ENCODE measurements at regions not wholly inside any gene's neighbourhood (a gene's known extent, or its start where the extent isn't known, plus 50 kb on each side); places are given as distances from the start of the nearest gene placed in this dataset.

DNA sequence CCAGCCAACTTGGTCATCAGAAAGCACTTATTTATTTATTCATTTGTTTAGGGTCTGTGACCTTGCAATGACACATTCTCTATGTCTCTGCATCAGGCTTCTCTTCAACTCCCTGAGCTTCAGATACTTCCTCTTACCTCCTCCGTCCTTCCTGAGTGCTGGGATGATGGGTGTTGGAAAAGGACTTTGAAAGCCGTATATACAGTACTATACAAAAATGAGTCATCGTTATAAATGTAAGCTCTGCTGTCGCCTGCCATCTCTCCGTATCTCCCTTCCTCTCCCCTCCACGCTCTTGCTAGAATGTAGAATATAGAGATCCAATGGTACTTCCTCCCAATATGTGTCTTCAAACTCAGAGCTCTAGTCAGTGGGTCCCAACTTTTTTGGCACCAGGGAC is 91.9 kb upstream of the SALL4 start:
- TF ChIP-seq TCF4 (CRISPR knock-in tag; IDR thresholded peaks at IDR 0.05; ENCODE audit: borderline replicate concordance) (no peak), ZFP3 (CRISPR knock-in tag; IDR thresholded peaks at IDR 0.05) (no peak), GLIS3 (CRISPR knock-in tag; IDR thresholded peaks at IDR 0.05) (no peak), ESRRG (CRISPR knock-in tag; IDR thresholded peaks at IDR 0.05) (no peak), ZNF8 (CRISPR knock-in tag; IDR thresholded peaks at IDR 0.05) (no peak), OSR1 (CRISPR knock-in tag; IDR thresholded peaks at IDR 0.05) (no peak), SNAI2 (CRISPR knock-in tag; IDR thresholded peaks at IDR 0.05) (no peak)
- TF ChIP-seq, protein P1, sequence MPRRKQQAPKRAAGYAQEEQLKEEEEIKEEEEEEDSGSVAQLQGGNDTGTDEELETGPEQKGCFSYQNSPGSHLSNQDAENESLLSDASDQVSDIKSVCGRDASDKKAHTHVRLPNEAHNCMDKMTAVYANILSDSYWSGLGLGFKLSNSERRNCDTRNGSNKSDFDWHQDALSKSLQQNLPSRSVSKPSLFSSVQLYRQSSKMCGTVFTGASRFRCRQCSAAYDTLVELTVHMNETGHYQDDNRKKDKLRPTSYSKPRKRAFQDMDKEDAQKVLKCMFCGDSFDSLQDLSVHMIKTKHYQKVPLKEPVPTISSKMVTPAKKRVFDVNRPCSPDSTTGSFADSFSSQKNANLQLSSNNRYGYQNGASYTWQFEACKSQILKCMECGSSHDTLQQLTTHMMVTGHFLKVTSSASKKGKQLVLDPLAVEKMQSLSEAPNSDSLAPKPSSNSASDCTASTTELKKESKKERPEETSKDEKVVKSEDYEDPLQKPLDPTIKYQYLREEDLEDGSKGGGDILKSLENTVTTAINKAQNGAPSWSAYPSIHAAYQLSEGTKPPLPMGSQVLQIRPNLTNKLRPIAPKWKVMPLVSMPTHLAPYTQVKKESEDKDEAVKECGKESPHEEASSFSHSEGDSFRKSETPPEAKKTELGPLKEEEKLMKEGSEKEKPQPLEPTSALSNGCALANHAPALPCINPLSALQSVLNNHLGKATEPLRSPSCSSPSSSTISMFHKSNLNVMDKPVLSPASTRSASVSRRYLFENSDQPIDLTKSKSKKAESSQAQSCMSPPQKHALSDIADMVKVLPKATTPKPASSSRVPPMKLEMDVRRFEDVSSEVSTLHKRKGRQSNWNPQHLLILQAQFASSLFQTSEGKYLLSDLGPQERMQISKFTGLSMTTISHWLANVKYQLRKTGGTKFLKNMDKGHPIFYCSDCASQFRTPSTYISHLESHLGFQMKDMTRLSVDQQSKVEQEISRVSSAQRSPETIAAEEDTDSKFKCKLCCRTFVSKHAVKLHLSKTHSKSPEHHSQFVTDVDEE (CRISPR knock-in tag; IDR thresholded peaks at IDR 0.05): no peak
- TF ChIP-seq, protein P2, sequence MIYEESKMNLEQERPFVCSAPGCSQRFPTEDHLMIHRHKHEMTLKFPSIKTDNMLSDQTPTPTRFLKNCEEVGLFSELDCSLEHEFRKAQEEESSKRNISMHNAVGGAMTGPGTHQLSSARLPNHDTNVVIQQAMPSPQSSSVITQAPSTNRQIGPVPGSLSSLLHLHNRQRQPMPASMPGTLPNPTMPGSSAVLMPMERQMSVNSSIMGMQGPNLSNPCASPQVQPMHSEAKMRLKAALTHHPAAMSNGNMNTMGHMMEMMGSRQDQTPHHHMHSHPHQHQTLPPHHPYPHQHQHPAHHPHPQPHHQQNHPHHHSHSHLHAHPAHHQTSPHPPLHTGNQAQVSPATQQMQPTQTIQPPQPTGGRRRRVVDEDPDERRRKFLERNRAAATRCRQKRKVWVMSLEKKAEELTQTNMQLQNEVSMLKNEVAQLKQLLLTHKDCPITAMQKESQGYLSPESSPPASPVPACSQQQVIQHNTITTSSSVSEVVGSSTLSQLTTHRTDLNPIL (CRISPR knock-in tag; IDR thresholded peaks at IDR 0.05; ENCODE audit: low read depth): no peak
- TF ChIP-seq, protein P3, sequence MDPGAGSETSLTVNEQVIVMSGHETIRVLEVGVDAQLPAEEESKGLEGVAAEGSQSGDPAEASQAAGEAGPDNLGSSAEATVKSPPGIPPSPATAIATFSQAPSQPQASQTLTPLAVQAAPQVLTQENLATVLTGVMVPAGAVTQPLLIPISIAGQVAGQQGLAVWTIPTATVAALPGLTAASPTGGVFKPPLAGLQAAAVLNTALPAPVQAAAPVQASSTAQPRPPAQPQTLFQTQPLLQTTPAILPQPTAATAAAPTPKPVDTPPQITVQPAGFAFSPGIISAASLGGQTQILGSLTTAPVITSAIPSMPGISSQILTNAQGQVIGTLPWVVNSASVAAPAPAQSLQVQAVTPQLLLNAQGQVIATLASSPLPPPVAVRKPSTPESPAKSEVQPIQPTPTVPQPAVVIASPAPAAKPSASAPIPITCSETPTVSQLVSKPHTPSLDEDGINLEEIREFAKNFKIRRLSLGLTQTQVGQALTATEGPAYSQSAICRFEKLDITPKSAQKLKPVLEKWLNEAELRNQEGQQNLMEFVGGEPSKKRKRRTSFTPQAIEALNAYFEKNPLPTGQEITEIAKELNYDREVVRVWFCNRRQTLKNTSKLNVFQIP (CRISPR knock-in tag; IDR thresholded peaks at IDR 0.05; ENCODE audit: borderline replicate concordance, low read depth): no peak
- no peak for ATAC-seq

DNA sequence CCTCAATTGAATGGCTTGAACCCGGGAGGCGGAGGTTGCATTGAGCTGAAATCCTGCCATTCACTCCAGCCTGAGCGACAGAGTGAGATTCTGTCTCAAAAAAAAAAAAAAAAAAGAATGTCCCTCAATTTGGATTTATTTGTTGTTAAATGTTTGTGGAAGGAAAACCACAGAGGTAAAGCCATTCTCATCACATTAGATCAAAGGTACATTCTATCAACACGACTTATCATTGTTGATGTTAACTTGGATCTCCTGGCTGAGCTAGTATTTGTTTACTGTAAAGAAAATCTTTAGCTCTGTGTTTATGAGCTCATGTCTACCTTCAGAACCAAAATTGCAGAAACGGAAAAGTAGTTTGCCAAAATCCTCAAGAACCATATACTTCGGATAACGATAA is 91.4 kb upstream of the SALL4 start:
- TF ChIP-seq BACH2 (CRISPR knock-in tag; IDR thresholded peaks at IDR 0.05; ENCODE audit: borderline replicate concordance) (no peak), SNAI2 (CRISPR knock-in tag; IDR thresholded peaks at IDR 0.05) (no peak), ZNF565 (CRISPR knock-in tag; conservative IDR thresholded peaks at IDR 0.05; ENCODE audit: low read depth) (no peak), CSDC2 (CRISPR knock-in tag; IDR thresholded peaks at IDR 0.05) (no peak), ARNTL (CRISPR knock-in tag; IDR thresholded peaks at IDR 0.05; ENCODE audit: borderline replicate concordance, low read depth) (no peak), PPARA (CRISPR knock-in tag; IDR thresholded peaks at IDR 0.05; ENCODE audit: borderline replicate concordance) (no peak), ZC3H10 (CRISPR knock-in tag; IDR thresholded peaks at IDR 0.05) (no peak), ISL1 (CRISPR knock-in tag; IDR thresholded peaks at IDR 0.05) (no peak), ESRRG (CRISPR knock-in tag; IDR thresholded peaks at IDR 0.05) (no peak), GLIS3 (CRISPR knock-in tag; IDR thresholded peaks at IDR 0.05) (no peak), ZFP3 (CRISPR knock-in tag; IDR thresholded peaks at IDR 0.05) (no peak), ZNF70 (CRISPR knock-in tag; IDR thresholded peaks at IDR 0.05) (no peak)
- TF ChIP-seq, protein P3 (CRISPR knock-in tag; IDR thresholded peaks at IDR 0.05; ENCODE audit: borderline replicate concordance, low read depth): no peak
- TF ChIP-seq, protein P1 (CRISPR knock-in tag; IDR thresholded peaks at IDR 0.05): no peak
- ATAC-seq: no peak

DNA sequence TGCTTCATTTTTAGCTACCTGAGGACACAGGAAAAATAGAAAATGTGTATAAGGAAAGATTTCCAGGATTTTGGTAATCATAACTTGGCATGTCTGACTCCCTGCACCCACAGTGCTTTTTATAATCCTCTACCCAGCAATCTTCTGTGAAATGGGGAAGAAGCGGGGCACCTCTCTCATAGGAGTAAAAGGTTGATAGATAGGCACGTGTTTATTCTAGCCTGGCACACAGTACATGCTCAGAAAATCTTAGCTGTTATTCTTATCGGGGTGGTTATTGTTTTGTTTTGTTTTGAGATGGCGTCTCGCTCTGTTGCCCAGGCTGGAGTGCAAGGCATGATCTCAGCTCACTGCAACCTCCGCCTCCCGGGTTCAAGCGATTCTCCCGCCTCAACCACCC is 87.7 kb upstream of the SALL4 start:
- ATAC-seq: no peak
- TF ChIP-seq BACH2 (CRISPR knock-in tag; IDR thresholded peaks at IDR 0.05; ENCODE audit: borderline replicate concordance) (no peak), CSDC2 (CRISPR knock-in tag; IDR thresholded peaks at IDR 0.05) (no peak), OSR1 (CRISPR knock-in tag; IDR thresholded peaks at IDR 0.05) (no peak), ISL1 (CRISPR knock-in tag; IDR thresholded peaks at IDR 0.05) (no peak), ARNTL (CRISPR knock-in tag; IDR thresholded peaks at IDR 0.05; ENCODE audit: borderline replicate concordance, low read depth) (no peak)

Measured in SK-N-SH treated with all-trans-retinoic acid at 6 μM for 48 hours (cell line).